ENCODE measurements at regions not wholly inside any gene's neighbourhood (a gene's known extent, or its start where the extent isn't known, plus 50 kb on each side); places are given as distances from the start of the nearest gene placed in this dataset.
"Not testable (repeated sequence)": the region's sequence is repeated elsewhere in the genome, so short reads cannot be mapped to it uniquely, and the experiment has no call there.

- no peaks in the 10 kb centered on the region for H3K4me1 Mint-ChIP-seq (ENCODE audit: low read depth)
- no peak overlapping the region for H3K4me3 Mint-ChIP-seq
- H3K27ac Mint-ChIP-seq, result no peak overlapping the region
- H3K36me3 Mint-ChIP-seq (ENCODE audit: low read depth), result no peaks in the 10 kb centered on the region
- H3K27me3 Mint-ChIP-seq, result no peaks in the 10 kb centered on the region
- intact Hi-C loops (cut with micrococcal nuclease), result no loop called here
- H3K9me3 Mint-ChIP-seq, result peaks cover 1% of the 10 kb centered on the region
Measured at GRCh38 chr1:60679524-60680375, 402.6 kb upstream of the NFIA start.

DNA sequence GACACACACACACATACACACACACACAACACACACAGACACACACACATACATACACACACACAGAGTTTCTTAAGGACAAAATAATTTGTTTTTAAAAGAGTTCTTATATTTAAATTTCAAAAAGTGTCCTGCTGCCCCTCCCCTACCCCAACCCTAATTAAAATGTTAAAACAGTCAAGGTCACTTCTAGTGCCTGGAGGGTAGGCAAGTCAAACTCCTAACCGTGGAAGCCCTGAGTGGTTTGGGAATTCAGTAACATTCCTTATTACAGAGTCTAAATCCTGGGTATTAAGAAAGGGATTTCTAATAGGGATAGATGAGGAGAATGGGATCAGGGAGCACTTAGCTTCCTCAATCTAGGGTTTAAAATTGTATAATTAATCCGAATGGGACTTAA, 403.6 kb upstream of the NFIA start:
- H3K36me3 Mint-ChIP-seq (ENCODE audit: low read depth), result no peaks in the 10 kb centered on the region

GRCh38 chr1:60678391-60678790, 404.0 kb upstream of the NFIA start:
- no peak overlapping the region for H3K4me3 Mint-ChIP-seq
- intact Hi-C loops (cut with micrococcal nuclease), result no loop called here
- H3K36me3 Mint-ChIP-seq (ENCODE audit: low read depth), result no peaks in the 10 kb centered on the region
- H3K27ac Mint-ChIP-seq, result no peak overlapping the region
- no peaks in the 10 kb centered on the region for H3K9me3 Mint-ChIP-seq
- no peaks in the 10 kb centered on the region for H3K27me3 Mint-ChIP-seq
- H3K4me1 Mint-ChIP-seq (ENCODE audit: low read depth), result no peaks in the 10 kb centered on the region

More for the DNA sequence above, 403.6 kb upstream of the NFIA start:
- Mint-ChIP-seq H3K27me3 (no peaks in the 10 kb centered on the region), H3K4me1 (ENCODE audit: low read depth) (no peaks in the 10 kb centered on the region), H3K4me3 (no peak overlapping the region), H3K9me3 (no peaks in the 10 kb centered on the region), H3K27ac (no peak overlapping the region)
- intact Hi-C loops (cut with micrococcal nuclease), result no loop called here

DNA sequence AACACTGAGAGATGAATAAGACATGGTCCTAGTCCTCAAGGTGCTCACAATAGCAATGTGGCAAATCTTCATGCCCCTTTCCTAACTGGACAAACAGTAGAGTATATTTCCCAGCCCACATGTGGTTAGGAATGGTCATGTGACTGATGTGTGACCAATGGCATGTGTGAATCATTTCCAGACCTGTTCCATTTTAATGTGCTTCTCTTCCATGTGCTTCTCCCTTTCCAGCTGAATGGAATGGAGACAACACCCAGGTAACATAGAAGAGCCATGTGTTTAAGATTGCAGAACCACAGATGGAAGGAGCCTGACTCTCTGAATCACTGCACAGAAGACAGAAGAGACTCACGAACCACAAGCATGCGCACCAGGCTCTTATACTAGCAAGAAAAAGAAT, 409.9 kb upstream of the NFIA start:
- no peak overlapping the region for H3K27ac Mint-ChIP-seq
- no peaks in the 10 kb centered on the region for H3K27me3 Mint-ChIP-seq
- no peaks in the 10 kb centered on the region for H3K4me1 Mint-ChIP-seq (ENCODE audit: low read depth)
- no peak overlapping the region for H3K4me3 Mint-ChIP-seq
- intact Hi-C loops (cut with micrococcal nuclease), result no loop called here
- peaks cover 12% of the 10 kb centered on the region for H3K9me3 Mint-ChIP-seq
- H3K36me3 Mint-ChIP-seq (ENCODE audit: low read depth), result no peaks in the 10 kb centered on the region

GRCh38 chr1:60670302-60670701, 412.1 kb upstream of the NFIA start:
- Mint-ChIP-seq H3K4me3 (no peak overlapping the region), H3K4me1 (ENCODE audit: low read depth) (no peaks in the 10 kb centered on the region), H3K9me3 (peaks cover 12% of the 10 kb centered on the region), H3K27ac (no peak overlapping the region), H3K27me3 (no peaks in the 10 kb centered on the region), H3K36me3 (ENCODE audit: low read depth) (no peaks in the 10 kb centered on the region)
- intact Hi-C loops (cut with micrococcal nuclease), result no loop called here

GRCh38 chr1:60668585-60668984, 413.8 kb upstream of the NFIA start:
- Mint-ChIP-seq H3K27me3 (no peaks in the 10 kb centered on the region), H3K27ac (no peak overlapping the region), H3K4me1 (ENCODE audit: low read depth) (no peaks in the 10 kb centered on the region), H3K36me3 (ENCODE audit: low read depth) (no peaks in the 10 kb centered on the region), H3K9me3 (peaks cover 12% of the 10 kb centered on the region), H3K4me3 (no peak overlapping the region)
- intact Hi-C loops (cut with micrococcal nuclease), result no loop called here

DNA sequence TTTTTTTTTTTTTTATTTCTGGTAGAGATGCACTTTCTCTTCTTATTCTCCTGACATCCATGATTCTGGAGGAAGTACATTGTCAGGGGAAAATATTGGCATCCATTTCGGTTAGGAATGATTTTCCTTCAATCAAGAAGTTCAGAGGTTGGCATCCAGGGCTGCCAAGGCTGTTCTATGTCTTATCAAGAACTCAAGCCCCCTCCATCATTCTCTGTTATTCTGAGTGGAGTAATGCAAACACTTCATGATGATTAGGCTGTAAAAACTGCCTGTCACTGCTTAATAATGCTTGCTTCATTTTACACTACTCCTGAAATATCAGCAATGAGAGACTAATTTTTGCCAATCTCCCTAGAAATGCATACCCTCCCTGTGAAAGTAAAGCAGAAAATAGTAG, 417.1 kb upstream of the NFIA start:
- H3K4me3 Mint-ChIP-seq, result no peak overlapping the region
- no peaks in the 10 kb centered on the region for H3K27me3 Mint-ChIP-seq
- H3K9me3 Mint-ChIP-seq, result peaks cover 6% of the 10 kb centered on the region
- H3K4me1 Mint-ChIP-seq (ENCODE audit: low read depth), result no peaks in the 10 kb centered on the region
- intact Hi-C loops (cut with micrococcal nuclease), result no loop called here
- H3K36me3 Mint-ChIP-seq (ENCODE audit: low read depth), result no peaks in the 10 kb centered on the region
- no peak overlapping the region for H3K27ac Mint-ChIP-seq

DNA sequence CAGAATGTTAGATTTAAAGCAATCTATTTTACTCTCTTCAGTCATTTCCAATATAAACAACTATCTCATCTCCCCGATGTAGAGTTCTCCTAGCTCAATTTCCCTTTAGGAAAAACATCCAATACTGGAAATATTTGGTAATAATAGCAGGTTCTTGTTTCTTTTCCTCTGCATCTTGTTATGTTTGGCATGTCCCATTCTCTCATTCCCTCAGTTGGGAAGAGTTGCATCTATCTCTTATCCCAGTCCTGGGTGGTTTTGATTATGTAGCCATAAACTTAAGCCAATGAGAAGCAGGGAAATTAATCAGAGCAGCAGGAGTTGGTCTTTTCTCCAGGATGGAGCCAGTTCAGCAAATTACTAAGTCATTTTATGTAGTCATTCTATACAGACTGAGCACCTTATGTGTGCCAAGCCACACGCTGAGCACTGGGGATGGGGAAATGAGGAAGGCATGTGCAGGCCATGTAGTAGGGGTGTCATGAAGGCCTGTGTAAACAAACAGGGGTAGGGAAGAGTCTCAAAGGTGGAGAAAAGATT, 418.2 kb upstream of the NFIA start:
- Mint-ChIP-seq H3K27ac (no peak overlapping the region), H3K4me3 (no peak overlapping the region), H3K9me3 (no peaks in the 10 kb centered on the region), H3K27me3 (no peaks in the 10 kb centered on the region), H3K4me1 (ENCODE audit: low read depth) (no peaks in the 10 kb centered on the region), H3K36me3 (ENCODE audit: low read depth) (no peaks in the 10 kb centered on the region)
- intact Hi-C loops (cut with micrococcal nuclease), result no loop called here

DNA sequence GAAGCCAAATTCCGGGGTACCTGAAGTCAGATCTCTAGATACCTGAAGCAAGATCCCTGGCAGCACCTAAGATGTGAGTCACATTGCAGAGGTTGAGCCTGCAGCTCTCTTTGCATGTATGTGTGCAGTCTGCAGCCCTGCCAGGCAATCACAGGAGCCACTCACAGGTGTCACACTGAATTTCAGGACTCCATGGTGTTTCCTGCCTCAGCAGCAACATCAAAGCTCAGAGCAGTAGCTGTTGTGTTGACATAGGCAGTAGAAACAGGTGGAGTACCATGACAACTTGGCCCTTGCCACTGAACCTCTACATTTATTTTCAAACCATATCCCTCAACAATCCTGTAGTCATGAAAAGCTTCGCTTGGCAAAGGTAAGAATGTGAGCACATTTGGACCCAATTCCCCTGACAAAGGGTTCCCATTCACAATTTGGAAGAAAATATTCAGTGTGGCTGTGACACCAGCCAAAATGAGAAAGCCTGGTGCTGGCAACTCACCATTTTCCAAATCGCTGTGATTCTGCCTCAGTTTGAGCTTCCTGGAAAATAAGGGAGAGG, 419.8 kb upstream of the NFIA start:
- H3K27me3 Mint-ChIP-seq, result no peaks in the 10 kb centered on the region
- no peak overlapping the region for H3K4me3 Mint-ChIP-seq
- H3K4me1 Mint-ChIP-seq (ENCODE audit: low read depth), result no peaks in the 10 kb centered on the region
- no peaks in the 10 kb centered on the region for H3K36me3 Mint-ChIP-seq (ENCODE audit: low read depth)
- intact Hi-C loops (cut with micrococcal nuclease), result no loop called here
- no peak overlapping the region for H3K27ac Mint-ChIP-seq
- H3K9me3 Mint-ChIP-seq, result no peaks in the 10 kb centered on the region

DNA sequence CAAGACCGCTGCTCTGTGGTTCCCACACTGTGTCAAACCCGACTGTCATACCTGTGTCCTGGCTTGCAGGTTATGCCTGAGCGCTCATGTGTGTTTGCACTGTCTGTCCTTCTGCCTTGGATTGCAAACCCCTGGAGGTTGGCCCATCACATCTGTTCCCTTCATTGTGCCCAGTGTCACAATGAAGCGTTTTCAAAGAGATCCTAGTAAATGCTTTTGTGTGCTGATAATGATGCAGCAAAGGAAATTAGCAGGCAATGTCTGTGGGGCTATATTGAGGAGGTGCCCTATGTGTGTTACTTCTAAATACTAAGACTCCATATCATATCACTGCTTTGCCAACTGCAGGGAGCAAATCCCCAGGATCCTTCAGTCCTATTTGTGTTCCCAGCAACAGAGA, 424.4 kb upstream of the NFIA start:
- intact Hi-C loops (cut with micrococcal nuclease), result no loop called here
- Mint-ChIP-seq H3K36me3 (ENCODE audit: low read depth) (no peaks in the 10 kb centered on the region), H3K9me3 (peaks cover 6% of the 10 kb centered on the region), H3K27ac (no peak overlapping the region), H3K27me3 (no peaks in the 10 kb centered on the region), H3K4me1 (ENCODE audit: low read depth) (no peaks in the 10 kb centered on the region), H3K4me3 (no peak overlapping the region)

DNA sequence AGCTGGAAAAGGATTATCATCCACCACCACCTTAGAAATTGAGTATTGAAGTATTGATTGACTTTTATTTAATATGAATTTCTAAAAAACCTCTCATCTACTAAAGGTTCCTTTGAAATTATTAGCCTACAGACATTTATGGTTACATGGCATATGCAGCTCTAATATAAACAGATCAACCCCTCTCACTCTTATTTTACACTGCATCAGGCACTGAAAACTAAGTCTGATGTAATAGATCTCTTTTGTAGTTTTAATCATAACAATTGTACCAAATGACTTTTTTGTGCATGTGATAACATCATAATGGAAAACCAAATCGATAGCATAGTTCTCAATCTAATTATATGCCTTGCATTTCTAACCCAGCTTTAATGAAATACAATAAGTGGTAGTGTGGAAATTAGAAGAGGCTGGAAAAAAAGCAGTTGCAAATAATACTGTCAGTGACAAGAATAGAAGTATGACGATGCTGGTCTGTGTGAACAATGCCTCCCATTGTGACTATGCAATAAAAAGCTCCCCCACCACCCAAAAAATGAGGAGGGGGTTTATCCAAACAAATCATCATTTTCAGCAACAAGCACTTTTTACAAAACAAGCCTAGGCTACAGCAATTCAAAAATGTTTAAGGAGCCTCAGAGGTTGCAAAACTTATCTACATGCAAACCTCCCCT, 426.5 kb upstream of the NFIA start:
- no peaks in the 10 kb centered on the region for H3K27me3 Mint-ChIP-seq
- peaks cover 16% of the 10 kb centered on the region for H3K9me3 Mint-ChIP-seq
- no peaks in the 10 kb centered on the region for H3K4me1 Mint-ChIP-seq (ENCODE audit: low read depth)
- no peak overlapping the region for H3K4me3 Mint-ChIP-seq
- H3K27ac Mint-ChIP-seq, result no peak overlapping the region
- H3K36me3 Mint-ChIP-seq (ENCODE audit: low read depth), result no peaks in the 10 kb centered on the region
- intact Hi-C loops (cut with micrococcal nuclease), result no loop called here

DNA sequence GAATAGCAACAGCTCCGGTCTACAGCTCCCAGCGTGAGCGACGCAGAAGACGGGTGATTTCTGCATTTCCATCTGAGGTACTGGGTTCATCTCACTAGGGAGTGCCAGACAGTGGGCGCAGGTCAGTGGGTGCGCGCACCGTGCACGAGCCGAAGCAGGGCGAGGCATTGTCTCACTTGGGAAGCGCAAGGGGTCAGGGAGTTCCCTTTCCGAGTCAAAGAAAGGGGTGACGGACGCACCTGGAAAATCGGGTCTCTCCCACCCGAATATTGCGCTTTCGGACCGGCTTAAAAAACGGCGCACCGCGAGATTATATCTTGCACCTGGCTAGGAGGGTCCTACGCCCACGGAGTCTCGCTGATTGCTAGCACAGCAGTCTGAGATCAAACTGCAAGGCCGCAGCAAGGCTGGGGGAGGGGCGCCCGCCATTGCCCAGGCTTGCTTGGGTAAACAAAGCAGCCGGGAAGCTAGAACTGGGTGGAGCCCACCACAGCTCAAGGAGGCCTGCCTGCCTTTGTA, 442.3 kb upstream of the NFIA start:
- H3K36me3 Mint-ChIP-seq (ENCODE audit: low read depth); H3K27ac Mint-ChIP-seq; H3K9me3 Mint-ChIP-seq; H3K4me1 Mint-ChIP-seq (ENCODE audit: low read depth); intact Hi-C loops (cut with micrococcal nuclease); H3K27me3 Mint-ChIP-seq; H3K4me3 Mint-ChIP-seq: not testable (repeated sequence)

- Mint-ChIP-seq H3K36me3 (ENCODE audit: low read depth) (no peaks in the 10 kb centered on the region), H3K4me3 (no peak overlapping the region), H3K27me3 (no peaks in the 10 kb centered on the region), H3K27ac (no peak overlapping the region), H3K4me1 (ENCODE audit: low read depth) (no peaks in the 10 kb centered on the region), H3K9me3 (no peaks in the 10 kb centered on the region)
- intact Hi-C loops (cut with micrococcal nuclease), result no loop called here
Measured at GRCh38 chr1:60639287-60639686, 443.1 kb upstream of the NFIA start.

DNA sequence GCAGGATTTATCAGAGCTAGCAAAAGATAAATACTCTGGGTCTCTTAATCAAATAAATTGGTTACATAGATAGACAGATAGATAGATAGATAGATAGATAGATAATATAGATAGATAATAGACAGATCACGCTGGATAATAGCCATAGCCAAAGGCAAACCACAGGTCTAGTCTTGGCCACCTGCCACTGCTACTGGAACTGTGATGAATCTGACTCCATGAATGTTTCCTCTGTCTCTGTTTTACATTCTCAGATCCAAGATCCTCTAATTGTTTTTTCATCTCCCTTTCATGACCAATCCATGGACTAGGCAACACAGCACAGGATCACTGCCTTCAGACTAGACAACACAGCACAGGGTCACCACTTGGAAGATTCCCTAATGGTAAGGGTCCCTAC, 444.7 kb upstream of the NFIA start:
- intact Hi-C loops (cut with micrococcal nuclease), result no loop called here
- H3K9me3 Mint-ChIP-seq, result no peaks in the 10 kb centered on the region
- no peaks in the 10 kb centered on the region for H3K4me1 Mint-ChIP-seq (ENCODE audit: low read depth)

More for the DNA sequence above, 444.7 kb upstream of the NFIA start:
- no peak overlapping the region for H3K4me3 Mint-ChIP-seq
- H3K36me3 Mint-ChIP-seq (ENCODE audit: low read depth), result no peaks in the 10 kb centered on the region
- no peaks in the 10 kb centered on the region for H3K27me3 Mint-ChIP-seq
- no peak overlapping the region for H3K27ac Mint-ChIP-seq
